ENCODE measurements at regions not wholly inside any gene's neighbourhood (a gene's known extent, or its start where the extent isn't known, plus 50 kb on each side); places are given as distances from the start of the nearest gene placed in this dataset.

DNA sequence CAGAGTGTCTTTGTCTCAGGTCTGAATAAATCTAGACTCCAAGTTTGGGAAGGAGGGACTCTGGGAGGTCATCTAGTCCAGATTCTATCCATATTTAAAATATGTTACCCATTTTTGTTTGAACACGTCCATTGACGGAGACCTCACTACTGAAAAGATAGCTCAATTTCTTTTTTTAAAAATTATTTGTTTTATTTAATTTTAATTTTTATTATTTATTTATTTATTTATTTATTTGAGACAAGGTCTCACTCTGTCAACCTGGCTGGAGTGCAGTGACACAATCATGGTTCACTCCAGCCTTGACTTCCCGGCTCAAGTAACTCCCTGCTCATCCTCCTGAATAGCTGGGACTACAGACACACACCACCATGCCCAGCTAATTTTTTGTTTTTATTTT, 89.5 kb upstream of the SNX19 start:
- intact Hi-C loops (cut with DNase I): no loop called here
- Histone ChIP-seq H3K9me3 (peaks cover 0 to 10% (median 4%) of the 10 kb centered on the region in 4 donors), H3K36me3 (no peaks in the 10 kb centered on the region), H3K4me3 (no peak overlapping the region), H3K27ac (replicated peaks in 1 of 4) (no peak overlapping the region), H3K27me3 (no peaks in the 10 kb centered on the region), H3K4me1 (no peaks in the 10 kb centered on the region)
- 98% methylated on average over 3 of the region's 3 CpGs for WGBS
- DNase-seq (ENCODE audit: extremely low spot score): no peak
- TF ChIP-seq POLR2A (IDR thresholded peaks at IDR 0.05; ENCODE audit: low read depth) (no peak), EP300 (IDR thresholded peaks at IDR 0.05) (no peak)

DNA sequence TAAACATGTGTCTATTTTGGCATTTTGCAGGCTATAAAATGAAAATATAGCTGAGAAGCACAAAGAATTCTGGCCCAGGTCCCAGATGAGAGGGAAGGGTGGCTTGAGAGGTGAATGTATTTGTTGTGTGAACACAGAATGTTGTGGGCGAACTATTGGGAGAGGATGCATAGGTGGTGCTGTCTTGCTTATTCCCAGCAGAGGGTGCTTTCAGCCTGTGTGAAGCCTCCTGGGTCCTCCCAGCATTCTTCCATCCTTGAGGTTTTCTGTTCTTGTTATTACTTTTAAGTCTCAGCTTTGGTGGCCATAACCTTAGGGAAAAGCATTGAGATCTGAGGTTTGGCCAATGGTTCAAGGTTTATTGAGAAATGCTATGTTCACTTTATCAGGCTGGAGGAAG, 108.7 kb upstream of the SNX19 start:
- Histone ChIP-seq H3K36me3 (no peaks in the 10 kb centered on the region), H3K9me3 (no peaks in the 10 kb centered on the region), H3K27ac (replicated peaks in 1 of 4) (no peak overlapping the region), H3K4me1 (no peaks in the 10 kb centered on the region), H3K4me3 (no peak overlapping the region), H3K27me3 (no peaks in the 10 kb centered on the region)
- intact Hi-C loops (cut with DNase I): no loop called here
- WGBS: 74% methylated on average over 1 of the region's 1 CpG
- DNase-seq (ENCODE audit: extremely low spot score): no peak
- no peak for TF ChIP-seq EP300 (IDR thresholded peaks at IDR 0.05)
- TF ChIP-seq POLR2A (IDR thresholded peaks at IDR 0.05; ENCODE audit: low read depth): no peak
- no peak for TF ChIP-seq POLR2AphosphoS5 (IDR thresholded peaks at IDR 0.05)
- TF ChIP-seq, protein P1, sequence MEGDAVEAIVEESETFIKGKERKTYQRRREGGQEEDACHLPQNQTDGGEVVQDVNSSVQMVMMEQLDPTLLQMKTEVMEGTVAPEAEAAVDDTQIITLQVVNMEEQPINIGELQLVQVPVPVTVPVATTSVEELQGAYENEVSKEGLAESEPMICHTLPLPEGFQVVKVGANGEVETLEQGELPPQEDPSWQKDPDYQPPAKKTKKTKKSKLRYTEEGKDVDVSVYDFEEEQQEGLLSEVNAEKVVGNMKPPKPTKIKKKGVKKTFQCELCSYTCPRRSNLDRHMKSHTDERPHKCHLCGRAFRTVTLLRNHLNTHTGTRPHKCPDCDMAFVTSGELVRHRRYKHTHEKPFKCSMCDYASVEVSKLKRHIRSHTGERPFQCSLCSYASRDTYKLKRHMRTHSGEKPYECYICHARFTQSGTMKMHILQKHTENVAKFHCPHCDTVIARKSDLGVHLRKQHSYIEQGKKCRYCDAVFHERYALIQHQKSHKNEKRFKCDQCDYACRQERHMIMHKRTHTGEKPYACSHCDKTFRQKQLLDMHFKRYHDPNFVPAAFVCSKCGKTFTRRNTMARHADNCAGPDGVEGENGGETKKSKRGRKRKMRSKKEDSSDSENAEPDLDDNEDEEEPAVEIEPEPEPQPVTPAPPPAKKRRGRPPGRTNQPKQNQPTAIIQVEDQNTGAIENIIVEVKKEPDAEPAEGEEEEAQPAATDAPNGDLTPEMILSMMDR (IDR thresholded peaks at IDR 0.05): no peak

DNA sequence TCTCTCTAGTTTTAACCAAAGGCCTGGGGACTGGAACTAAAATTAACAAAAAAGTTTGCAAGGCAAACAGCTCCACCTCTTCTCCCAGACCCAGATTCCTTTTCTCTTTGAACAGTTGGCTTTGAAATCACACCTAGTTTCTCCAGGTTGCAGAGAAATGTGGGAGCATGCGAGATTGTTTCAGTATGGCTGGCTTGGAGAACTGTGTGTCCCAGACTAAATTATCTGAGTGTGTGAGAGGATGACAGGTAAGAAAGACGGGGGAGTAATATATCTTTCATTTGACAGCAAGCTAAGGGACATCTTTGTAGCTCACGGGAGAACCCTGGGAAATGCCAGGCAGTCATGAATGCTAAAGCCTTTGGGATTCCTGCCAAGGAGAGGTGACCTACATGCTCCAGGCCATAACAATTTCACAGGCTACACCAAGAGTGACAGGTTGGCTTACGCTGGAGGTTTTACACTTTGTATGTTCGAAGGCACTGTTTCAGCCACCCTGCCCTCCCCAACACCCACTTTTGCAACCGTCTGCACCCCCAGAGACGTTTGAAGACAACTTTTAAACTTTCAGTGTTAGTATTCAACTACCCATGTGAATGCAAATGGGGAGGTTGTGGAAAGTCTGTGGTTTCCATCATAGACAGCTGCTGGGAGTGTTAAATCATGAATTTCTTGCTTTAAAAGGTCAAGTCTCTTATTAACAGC, 109.3 kb upstream of the SNX19 start:
- H3K36me3 ChIP-seq: no peaks in the 10 kb centered on the region
- no peak for DNase-seq (ENCODE audit: extremely low spot score)
- WGBS: 38% methylated on average over 7 of the region's 7 CpGs
- H3K27me3 ChIP-seq: no peaks in the 10 kb centered on the region
- H3K4me3 ChIP-seq: no peak overlapping the region
- no peak overlapping the region for H3K27ac ChIP-seq (replicated peaks in 1 of 4)
- no peaks in the 10 kb centered on the region for H3K9me3 ChIP-seq
- intact Hi-C loops (cut with DNase I): no loop called here
- no peaks in the 10 kb centered on the region for H3K4me1 ChIP-seq
- no peak for TF ChIP-seq EP300 (IDR thresholded peaks at IDR 0.05)
- TF ChIP-seq, protein P1 (IDR thresholded peaks at IDR 0.05): no peak
- no peak for TF ChIP-seq POLR2AphosphoS5 (IDR thresholded peaks at IDR 0.05)
- no peak for TF ChIP-seq POLR2A (IDR thresholded peaks at IDR 0.05; ENCODE audit: low read depth)

GRCh38 chr11:131027491-131027890, 111.2 kb upstream of the SNX19 start:
- H3K4me1 ChIP-seq: no peaks in the 10 kb centered on the region
- WGBS: 94% methylated on average over 2 of the region's 2 CpGs
- no peaks in the 10 kb centered on the region for H3K9me3 ChIP-seq
- no peak overlapping the region for H3K4me3 ChIP-seq
- no peaks in the 10 kb centered on the region for H3K36me3 ChIP-seq
- H3K27ac ChIP-seq (replicated peaks in 1 of 4): no peak overlapping the region
- H3K27me3 ChIP-seq: no peaks in the 10 kb centered on the region
- no peak for DNase-seq (ENCODE audit: extremely low spot score)
- intact Hi-C loops (cut with DNase I): no loop called here
- TF ChIP-seq, protein P1 (IDR thresholded peaks at IDR 0.05): no peak
- TF ChIP-seq POLR2A (IDR thresholded peaks at IDR 0.05; ENCODE audit: low read depth) (no peak), POLR2AphosphoS5 (IDR thresholded peaks at IDR 0.05) (no peak), EP300 (IDR thresholded peaks at IDR 0.05) (no peak)

GRCh38 chr11:131033151-131033651, 116.9 kb upstream of the SNX19 start:
- Histone ChIP-seq H3K4me1 (no peaks in the 10 kb centered on the region), H3K27me3 (peaks cover 0 to 7% (median 0%) of the 10 kb centered on the region in 4 donors), H3K36me3 (no peaks in the 10 kb centered on the region), H3K4me3 (no peak overlapping the region), H3K27ac (replicated peaks in 1 of 4) (no peak overlapping the region), H3K9me3 (no peaks in the 10 kb centered on the region)
- DNase-seq (ENCODE audit: extremely low spot score): peak; percentile 82
- 57% methylated on average over 5 of the region's 5 CpGs for WGBS
- intact Hi-C loops (cut with DNase I): no loop called here
- TF ChIP-seq POLR2AphosphoS5 (IDR thresholded peaks at IDR 0.05) (no peak), EP300 (IDR thresholded peaks at IDR 0.05) (no peak), POLR2A (IDR thresholded peaks at IDR 0.05; ENCODE audit: low read depth) (no peak)
- TF ChIP-seq, protein P1 (IDR thresholded peaks at IDR 0.05): no peak
